Hepatocyte (in vitro differentiated cells): ENCODE measurements at regions not wholly inside any gene's neighbourhood (a gene's known extent, or its start where the extent isn't known, plus 50 kb on each side); places are given as distances from the start of the nearest gene placed in this dataset.

Experiments used
- DNase-seq: peaks from one replicate; pipeline ENCODE4 v3.0.0-alpha.2; 2016; ENCODE audit warnings: low spot score
- H2AFZ ChIP-seq: fragments of 200-600 bp; sonication (generic); 2 replicates; pipeline ENCODE4 v1.6.0; 2016; ENCODE audit warnings: antibody characterized with exemption, mild to moderate bottlenecking
- H3K27ac ChIP-seq: fragments of 200-600 bp; sonication (generic); 2 replicates; pipeline ENCODE4 v1.5.1; 2016; ENCODE audit warnings: mild to moderate bottlenecking
- H3K27me3 ChIP-seq: fragments of 200-600 bp; sonication (generic); 2 replicates; pipeline ENCODE4 v1.6.1; 2016
- H3K36me3 ChIP-seq: fragments of 200-600 bp; sonication (generic); replicated peaks from 2 replicates; pipeline ENCODE4 v1.5.1; 2016; ENCODE audit warnings: low read depth; ENCODE audit not compliant: insufficient read depth
- H3K4me1 ChIP-seq: fragments of 200-600 bp; sonication (generic); 2 replicates; pipeline ENCODE4 v1.5.1; 2016; ENCODE audit warnings: mild to moderate bottlenecking, moderate library complexity; ENCODE audit not compliant: insufficient read depth
- H3K4me2 ChIP-seq: fragments of 200-600 bp; sonication (generic); 2 replicates; pipeline ENCODE4 v1.6.0; 2016
- H3K4me3 ChIP-seq: fragments of 200-600 bp; sonication (generic); 2 replicates; pipeline ENCODE4 v1.5.1; 2016; ENCODE audit warnings: mild to moderate bottlenecking
- H3K79me2 ChIP-seq: fragments of 200-600 bp; sonication (generic); 2 replicates; pipeline ENCODE4 v1.6.0; 2017; ENCODE audit warnings: mild to moderate bottlenecking
- H3K9me2 ChIP-seq: fragments of 200-600 bp; sonication (generic); replicated peaks from 2 replicates; pipeline ENCODE4 v1.6.0; 2017; ENCODE audit warnings: mild to moderate bottlenecking; ENCODE audit not compliant: insufficient read depth
- H3K9me3 ChIP-seq: fragments of 200-600 bp; sonication (generic); 2 replicates; pipeline ENCODE4 v1.5.1; 2016; ENCODE audit warnings: low read depth, mild to moderate bottlenecking
- H4K20me1 ChIP-seq: fragments of 200-600 bp; sonication (generic); 2 replicates; pipeline ENCODE4 v1.6.0; 2016; ENCODE audit warnings: mild to moderate bottlenecking; ENCODE audit not compliant: insufficient read depth, poor library complexity, severe bottlenecking
- EZH2 ChIP-seq: fragments of 200-600 bp; sonication (generic); IDR thresholded peaks from 2 replicates; pipeline ENCODE4 v1.6.1; 2016; ENCODE audit warnings: antibody characterized with exemption, mild to moderate bottlenecking, borderline replicate concordance
- EZH2phosphoT487 ChIP-seq: fragments of 200-600 bp; sonication (generic); IDR thresholded peaks from one replicate; pipeline ENCODE4 v1.6.1; 2018; ENCODE audit warnings: antibody characterized with exemption, mild to moderate bottlenecking, low read depth, moderate library complexity; ENCODE audit not compliant: unreplicated experiment, severe bottlenecking
- WGBS: methylation state at CpG from one replicate; pipeline ENCODE4 v1.1.6; 2016; ENCODE audit warnings: low lambda C conversion rate; ENCODE audit errors: missing lambda C conversion rate; 5-methylcytosine and 5-hydroxymethylcytosine counted together
- TF ChIP-seq, protein P1 (sequence below): fragments of 200-600 bp; sonication (generic); IDR thresholded peaks from 2 replicates; pipeline ENCODE4 v1.5.1; 2016; ENCODE audit warnings: antibody characterized with exemption, mild to moderate bottlenecking; ENCODE audit not compliant: poor library complexity

- 75% methylated on average over 4 of the region's 4 CpGs for WGBS
- TF ChIP-seq EZH2phosphoT487 = no peak
- TF ChIP-seq, protein P1, sequence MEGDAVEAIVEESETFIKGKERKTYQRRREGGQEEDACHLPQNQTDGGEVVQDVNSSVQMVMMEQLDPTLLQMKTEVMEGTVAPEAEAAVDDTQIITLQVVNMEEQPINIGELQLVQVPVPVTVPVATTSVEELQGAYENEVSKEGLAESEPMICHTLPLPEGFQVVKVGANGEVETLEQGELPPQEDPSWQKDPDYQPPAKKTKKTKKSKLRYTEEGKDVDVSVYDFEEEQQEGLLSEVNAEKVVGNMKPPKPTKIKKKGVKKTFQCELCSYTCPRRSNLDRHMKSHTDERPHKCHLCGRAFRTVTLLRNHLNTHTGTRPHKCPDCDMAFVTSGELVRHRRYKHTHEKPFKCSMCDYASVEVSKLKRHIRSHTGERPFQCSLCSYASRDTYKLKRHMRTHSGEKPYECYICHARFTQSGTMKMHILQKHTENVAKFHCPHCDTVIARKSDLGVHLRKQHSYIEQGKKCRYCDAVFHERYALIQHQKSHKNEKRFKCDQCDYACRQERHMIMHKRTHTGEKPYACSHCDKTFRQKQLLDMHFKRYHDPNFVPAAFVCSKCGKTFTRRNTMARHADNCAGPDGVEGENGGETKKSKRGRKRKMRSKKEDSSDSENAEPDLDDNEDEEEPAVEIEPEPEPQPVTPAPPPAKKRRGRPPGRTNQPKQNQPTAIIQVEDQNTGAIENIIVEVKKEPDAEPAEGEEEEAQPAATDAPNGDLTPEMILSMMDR = no peak
- no peak for TF ChIP-seq EZH2
- no peaks in the 10 kb centered on the region for H3K4me1 ChIP-seq
- H2AFZ ChIP-seq = no peak overlapping the region
- no peaks in the 10 kb centered on the region for H3K79me2 ChIP-seq
- H3K36me3 ChIP-seq = no peaks in the 10 kb centered on the region
- H3K9me2 ChIP-seq = no peaks in the 10 kb centered on the region
- H3K4me3 ChIP-seq = no peak overlapping the region
- DNase-seq = no peak
- no peaks in the 10 kb centered on the region for H3K27me3 ChIP-seq
- no peak overlapping the region for H3K4me2 ChIP-seq
- H4K20me1 ChIP-seq = no peaks in the 10 kb centered on the region
- H3K9me3 ChIP-seq = no peaks in the 10 kb centered on the region
- no peak overlapping the region for H3K27ac ChIP-seq
Measured at GRCh38 chr12:90077756-90078155, 369.1 kb upstream of the ATP2B1 start.

- Histone ChIP-seq H3K9me3 (no peaks in the 10 kb centered on the region), H3K4me1 (no peaks in the 10 kb centered on the region), H3K4me3 (no peak overlapping the region), H3K4me2 (no peak overlapping the region), H3K27me3 (no peaks in the 10 kb centered on the region), H3K36me3 (no peaks in the 10 kb centered on the region), H2AFZ (no peak overlapping the region), H4K20me1 (no peaks in the 10 kb centered on the region), H3K27ac (no peak overlapping the region), H3K9me2 (no peaks in the 10 kb centered on the region), H3K79me2 (no peaks in the 10 kb centered on the region)
- 52% methylated on average over 3 of the region's 3 CpGs for WGBS
- TF ChIP-seq, protein P1 = no peak
- TF ChIP-seq EZH2 (no peak), EZH2phosphoT487 (no peak)
- no peak for DNase-seq
Measured at GRCh38 chr12:90076851-90077319, 368.2 kb upstream of the ATP2B1 start.

GRCh38 chr12:90075685-90076084 lies 367.0 kb upstream of the ATP2B1 start:
- Histone ChIP-seq H3K27ac (no peak overlapping the region), H3K4me2 (no peak overlapping the region), H3K4me1 (no peaks in the 10 kb centered on the region), H3K36me3 (no peaks in the 10 kb centered on the region), H2AFZ (no peak overlapping the region), H3K79me2 (no peaks in the 10 kb centered on the region), H3K27me3 (no peaks in the 10 kb centered on the region), H3K4me3 (no peak overlapping the region), H4K20me1 (no peaks in the 10 kb centered on the region), H3K9me3 (no peaks in the 10 kb centered on the region), H3K9me2 (no peaks in the 10 kb centered on the region)
- TF ChIP-seq EZH2phosphoT487 = no peak
- TF ChIP-seq, protein P1 = no peak
- no peak for DNase-seq

- Histone ChIP-seq H3K4me2 (no peak overlapping the region), H4K20me1 (no peaks in the 10 kb centered on the region), H3K36me3 (no peaks in the 10 kb centered on the region), H3K4me3 (no peak overlapping the region), H3K79me2 (no peaks in the 10 kb centered on the region), H3K9me3 (no peaks in the 10 kb centered on the region), H3K4me1 (no peaks in the 10 kb centered on the region), H3K27me3 (no peaks in the 10 kb centered on the region), H2AFZ (no peak overlapping the region), H3K9me2 (no peaks in the 10 kb centered on the region), H3K27ac (no peak overlapping the region)
- WGBS = 90% methylated on average over 2 of the region's 2 CpGs
- DNase-seq = no peak
- TF ChIP-seq EZH2 (no peak), EZH2phosphoT487 (no peak)
- TF ChIP-seq, protein P1 = no peak
Measured at GRCh38 chr12:90074086-90074485, 365.4 kb upstream of the ATP2B1 start.
